HG03060 (cell line): ENCODE measurements at regions not wholly inside any gene's neighbourhood (a gene's known extent, or its start where the extent isn't known, plus 50 kb on each side); places are given as distances from the start of the nearest gene placed in this dataset.

ENCODE experiments used
- ATAC-seq: cut with Tn5 transposase; IDR thresholded peaks from one replicate; pipeline ENCODE4 v1.9.1; 2021; ENCODE audit warnings: low read depth, moderate number of reproducible peaks; ENCODE audit not compliant: unreplicated experiment

- no peak for ATAC-seq
Measured at GRCh38 chr14:22422238-22422637, 166.8 kb downstream of the DAD1 start.

GRCh38 chr14:22420598-22421186 lies 168.3 kb downstream of the DAD1 start:
- ATAC-seq = no peak

- no peak for ATAC-seq
Measured at GRCh38 chr14:22419620-22420019, 169.4 kb downstream of the DAD1 start.

DNA sequence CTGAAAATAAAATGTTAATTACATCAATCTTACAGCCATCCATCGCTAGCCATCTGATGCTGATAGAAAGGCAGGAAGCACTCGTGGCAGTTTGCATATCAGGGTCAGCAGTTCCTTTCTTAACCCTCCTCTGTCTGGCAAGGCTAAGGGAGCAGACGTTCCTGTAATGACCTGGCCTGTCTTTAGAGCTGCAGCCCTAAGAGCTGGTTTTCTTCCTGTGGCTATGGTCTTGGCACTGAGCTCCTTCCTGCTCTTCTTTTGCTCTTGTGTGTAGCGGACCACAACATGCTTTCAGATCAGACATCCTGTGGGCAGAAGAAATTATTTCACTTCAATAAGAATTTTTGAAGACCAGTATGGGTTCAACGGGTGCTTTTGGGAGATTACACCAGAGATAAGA lies 170.4 kb downstream of the DAD1 start:
- ATAC-seq = no peak

DNA sequence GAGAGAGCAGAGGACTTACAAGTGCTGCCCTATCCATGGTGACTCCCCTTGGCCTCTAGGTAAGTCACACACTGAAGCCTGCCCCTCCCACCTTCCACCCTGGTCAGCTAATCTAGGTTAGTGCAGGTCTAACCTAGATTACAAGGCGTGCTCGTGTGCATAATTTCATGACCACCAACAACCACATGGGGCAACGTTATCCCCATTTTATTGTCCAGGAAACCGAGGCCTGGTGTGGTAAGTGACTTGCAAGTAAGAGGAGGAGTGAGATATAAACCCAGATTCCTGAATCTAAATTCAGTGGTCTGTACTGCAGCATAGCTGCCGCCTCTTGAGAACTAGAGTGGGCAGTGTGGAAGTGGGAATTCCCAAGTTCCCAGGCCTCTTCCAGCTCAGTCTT lies 171.1 kb downstream of the DAD1 start:
- no peak for ATAC-seq

DNA sequence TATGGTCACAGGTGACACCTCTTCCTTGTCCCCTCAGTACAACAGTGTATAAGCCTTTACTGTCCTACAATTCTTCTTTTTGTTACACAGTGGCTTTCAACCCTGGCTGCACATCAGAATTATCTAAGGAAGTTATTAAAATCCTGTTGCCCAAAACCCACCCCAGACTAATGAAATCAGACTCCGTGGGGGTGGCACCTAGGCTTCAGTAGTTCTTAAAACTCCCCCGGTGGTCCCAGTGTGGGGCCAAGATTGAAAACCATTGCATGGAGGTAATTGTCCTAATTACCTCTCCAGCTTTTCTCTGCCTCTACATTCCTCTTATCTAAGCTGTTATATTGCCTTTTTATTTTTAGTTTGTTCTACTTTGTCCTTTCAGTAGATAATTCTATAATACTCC lies 172.8 kb downstream of the DAD1 start:
- no peak for ATAC-seq

- no peak for ATAC-seq
Measured at GRCh38 chr14:22415605-22415959, 173.4 kb downstream of the DAD1 start.

DNA sequence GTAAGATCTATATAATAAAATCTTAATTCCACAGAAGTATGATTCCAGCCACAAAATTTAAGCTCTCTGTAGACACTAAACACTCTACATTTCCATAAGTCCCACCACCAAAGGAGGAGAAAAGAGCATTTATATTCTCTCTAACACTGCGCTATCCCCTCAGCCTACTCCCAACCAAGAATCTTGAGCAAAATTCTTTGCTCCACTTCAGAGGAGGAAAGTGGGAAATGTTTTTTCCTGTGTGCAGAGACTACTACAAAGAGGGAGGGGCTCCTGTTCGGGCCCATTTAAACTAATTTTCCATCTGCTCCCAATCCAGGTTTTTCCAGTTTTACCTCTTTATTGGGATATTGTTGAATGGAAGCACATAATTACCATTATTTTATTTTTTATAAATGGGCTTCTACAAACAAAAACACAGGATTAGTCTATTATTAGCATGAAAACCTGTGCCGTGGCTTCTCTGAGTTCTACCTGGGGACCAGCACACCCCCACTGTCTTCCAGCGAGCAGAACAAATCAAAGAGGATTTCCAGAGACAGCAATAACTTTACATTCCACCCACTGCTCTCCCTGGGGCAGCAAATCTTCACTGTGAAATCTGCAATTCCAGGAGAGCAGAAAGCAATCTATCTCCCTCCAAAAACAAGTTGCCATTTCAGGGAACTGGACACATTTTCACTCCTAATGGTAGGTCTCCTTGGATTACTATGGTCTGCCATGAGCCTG lies 174.0 kb downstream of the DAD1 start:
- no peak for ATAC-seq

DNA sequence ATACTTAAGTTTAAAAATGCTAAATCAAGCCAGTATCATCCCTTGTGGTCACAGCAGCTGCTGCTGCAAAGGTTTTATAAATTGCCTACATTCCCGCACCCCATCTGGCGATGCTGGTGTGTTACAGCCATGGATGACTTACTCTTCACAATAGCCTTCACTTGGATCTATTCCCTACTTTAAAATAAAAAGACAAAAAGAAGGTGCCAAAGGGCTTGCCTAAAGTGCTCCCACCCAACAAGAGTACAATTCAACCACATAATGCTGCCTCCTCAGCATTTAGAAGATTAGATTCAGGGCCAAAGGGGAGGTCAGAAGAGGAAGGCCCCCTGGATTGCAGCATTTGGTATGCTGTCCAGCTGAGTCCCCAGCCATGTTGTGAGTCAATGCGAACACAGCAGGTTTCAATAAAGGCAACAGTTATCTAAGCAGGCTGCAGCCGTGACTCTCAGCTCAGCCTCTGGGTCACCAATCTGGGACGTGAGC lies 176.1 kb downstream of the DAD1 start:
- no peak for ATAC-seq

- no peak for ATAC-seq
Measured at GRCh38 chr14:22411398-22412055, 177.5 kb downstream of the DAD1 start.

- no peak for ATAC-seq
Measured at GRCh38 chr14:22410497-22410896, 178.5 kb downstream of the DAD1 start.

GRCh38 chr14:22409006-22409405 lies 180.0 kb downstream of the DAD1 start:
- ATAC-seq = no peak

DNA sequence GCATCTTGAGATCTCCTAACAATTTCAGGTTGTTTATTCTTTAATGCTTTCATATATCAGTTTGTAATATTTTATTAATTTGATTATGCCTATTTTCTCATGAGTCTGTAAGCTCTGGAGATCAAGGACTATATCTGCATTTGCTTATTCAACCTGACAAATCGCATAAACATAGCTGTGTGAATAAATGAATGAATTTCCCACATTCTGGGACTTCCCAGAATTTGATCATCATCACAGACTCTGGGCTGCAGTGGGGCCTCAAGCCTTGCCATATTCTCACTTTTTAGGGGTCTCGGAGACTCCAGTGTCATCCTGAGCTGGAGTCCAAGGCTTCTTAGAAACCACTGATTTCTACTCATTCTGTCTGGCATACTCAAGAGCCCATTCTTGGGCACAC lies 180.5 kb downstream of the DAD1 start:
- no peak for ATAC-seq

DNA sequence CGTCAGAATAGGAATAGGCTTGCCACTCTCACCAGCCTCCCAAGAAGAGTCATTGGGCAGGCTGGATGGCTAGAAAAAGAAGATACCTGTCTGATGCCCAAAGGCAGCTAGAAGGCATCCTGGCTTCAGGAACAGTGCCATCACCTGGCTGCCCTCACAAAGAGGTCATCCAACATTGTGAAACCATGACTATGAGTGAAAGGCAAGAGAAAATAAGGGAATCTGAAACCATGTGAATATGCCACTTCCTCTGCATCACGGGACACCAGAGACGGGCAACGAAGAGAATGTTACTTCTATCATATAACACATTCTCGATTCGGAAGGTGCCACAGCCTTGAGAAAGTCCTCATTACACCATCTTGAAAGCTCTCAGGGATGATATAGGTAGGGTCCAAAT lies 182.0 kb downstream of the DAD1 start:
- ATAC-seq = no peak

DNA sequence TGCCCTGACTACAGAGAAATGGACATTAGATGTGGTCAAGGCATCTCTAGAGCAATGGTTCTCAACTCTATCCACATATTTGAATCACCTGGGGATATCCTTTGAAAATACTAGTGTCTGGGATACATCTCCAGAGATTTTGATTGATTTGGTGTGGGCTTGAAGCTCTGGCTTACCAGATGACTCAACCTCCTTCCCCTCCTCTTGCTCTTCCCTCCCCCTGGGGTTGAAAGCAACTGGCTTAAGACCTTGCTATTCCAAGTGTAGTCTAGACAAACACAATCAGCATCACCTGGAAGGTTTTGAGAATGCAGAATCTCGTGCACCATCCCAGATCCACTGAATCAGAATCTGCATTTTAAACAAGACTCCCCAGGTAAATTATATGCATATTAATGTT lies 183.8 kb downstream of the DAD1 start:
- no peak for ATAC-seq

GRCh38 chr14:22403296-22403695 lies 185.7 kb downstream of the DAD1 start:
- ATAC-seq = no peak

- ATAC-seq = no peak
Measured at GRCh38 chr14:22400655-22401259, 188.3 kb downstream of the DAD1 start.

DNA sequence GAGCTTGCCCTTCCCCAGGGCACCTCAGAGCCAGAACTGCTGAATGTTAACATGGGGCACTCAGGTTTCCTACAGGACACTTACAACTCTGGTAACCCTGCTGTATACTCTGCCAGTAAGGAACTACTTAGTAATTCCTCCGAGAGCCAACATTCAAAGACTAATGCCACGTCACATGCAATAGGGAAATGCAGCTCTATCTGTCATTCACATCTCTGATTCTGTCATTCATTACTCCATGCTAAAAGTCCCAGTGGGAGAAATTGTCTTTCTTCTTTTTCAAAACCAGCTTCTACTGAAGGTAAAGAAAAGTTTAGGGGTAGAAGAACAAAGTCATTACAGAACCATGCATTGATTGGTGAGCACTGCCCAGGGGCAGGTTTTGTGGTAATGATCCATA lies 189.2 kb downstream of the DAD1 start:
- no peak for ATAC-seq

DNA sequence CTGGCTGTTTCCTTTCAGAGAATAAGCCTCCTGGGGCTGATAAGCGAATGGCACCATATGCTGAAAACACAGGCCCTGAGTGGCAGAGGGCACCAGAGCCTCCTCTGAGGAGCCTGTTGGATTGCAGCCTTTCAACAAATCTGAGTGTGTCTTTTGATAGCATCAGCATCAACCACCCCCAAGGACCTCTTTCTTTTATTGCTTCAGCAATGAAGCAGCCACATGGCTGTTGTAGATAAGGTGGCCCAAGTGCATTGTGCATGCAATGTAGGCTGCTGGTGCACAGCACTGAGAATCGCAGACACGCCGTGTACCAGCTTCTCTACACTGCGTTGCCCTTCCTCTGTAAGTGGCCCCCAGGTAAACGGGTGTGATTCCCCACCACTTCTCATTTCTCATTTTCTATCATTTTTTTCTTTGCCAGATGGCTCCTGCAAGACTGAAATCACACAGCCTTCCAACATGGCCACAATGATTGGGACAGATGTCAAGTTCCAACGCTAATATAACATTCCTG lies 191.7 kb downstream of the DAD1 start:
- ATAC-seq = no peak

GRCh38 chr14:22395803-22396202 lies 193.2 kb downstream of the DAD1 start:
- ATAC-seq = no peak

DNA sequence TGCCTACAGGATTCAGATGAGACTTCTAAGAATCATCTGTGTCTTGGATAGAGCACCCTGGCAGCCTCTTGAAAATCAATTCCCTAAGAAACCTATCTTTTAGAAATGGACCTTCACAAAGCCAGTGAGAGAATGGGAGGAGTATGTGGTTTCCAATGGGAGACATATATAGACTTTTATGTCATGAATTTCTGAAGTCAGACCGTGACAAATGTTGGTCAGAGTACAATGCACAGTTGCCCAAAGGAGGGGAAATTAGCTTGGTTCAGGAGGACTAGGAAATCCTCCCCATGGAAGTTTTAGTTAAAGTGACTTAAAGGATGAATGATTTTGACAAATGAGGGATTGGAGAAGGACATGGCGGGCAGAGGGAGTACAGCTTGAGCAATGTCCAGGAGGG lies 194.4 kb downstream of the DAD1 start:
- ATAC-seq = no peak
